CD4-positive, alpha-beta T cell (primary cell): ENCODE measurements at regions not wholly inside any gene's neighbourhood (a gene's known extent, or its start where the extent isn't known, plus 50 kb on each side); places are given as distances from the start of the nearest gene placed in this dataset.

Experiments
- ATAC-seq: fragments of 200-7000 bp; cut with Tn5 transposase; one replicate; pipeline ENCODE4 v1.10.0; 2022; ENCODE audit warnings: mild to moderate bottlenecking; ENCODE audit not compliant: poor library complexity
- CTCF ChIA-PET: fragments of 350-600 bp; sonication (Branson Sonifier 250); formaldehyde crosslinking; loops from one replicate; lab custom pipeline; 2021; ENCODE audit warnings: antibody characterized with exemption, inconsistent platforms; lab: Charles Lee
- POLR2A ChIA-PET: fragments of 350-600 bp; sonication (Branson Sonifier 250); formaldehyde crosslinking; loops from one replicate; lab custom pipeline; 2021; ENCODE audit warnings: antibody characterized with exemption, inconsistent platforms; lab: Charles Lee
- DNase-seq, 14 experiments: peaks; one replicate each; pipeline ENCODE4 v3.0.0-alpha.2; 2013 to 2020; ENCODE audit warnings: mixed read lengths in 2 of 14
- H3K27ac ChIP-seq, 2 donors: one replicate each; pipeline versions ENCODE4 v1.5.1 to v1.7.0; 2013; ENCODE audit warnings: low read length in 2 of 2, low read depth in 1 of 2, mild to moderate bottlenecking in 1 of 2
- H3K27me3 ChIP-seq, 2 experiments: 1 replicate in 1 of 2; 2 replicates in 1 of 2; pipeline versions ENCODE4 v1.6.1 to v1.7.0; 2013; ENCODE audit warnings: low read length in 2 of 2, control low read depth in 1 of 2, mild to moderate bottlenecking in 1 of 2, moderate library complexity in 1 of 2; ENCODE audit not compliant: insufficient read depth in 2 of 2, control insufficient read depth in 1 of 2
- H3K36me3 ChIP-seq: one replicate; pipeline ENCODE4 v1.6.1; 2013; ENCODE audit warnings: low read length, control low read depth; ENCODE audit not compliant: insufficient read depth
- H3K4me1 ChIP-seq: one replicate; pipeline ENCODE4 v1.6.1; 2013; ENCODE audit warnings: low read length, control low read depth; ENCODE audit not compliant: insufficient read depth
- H3K4me3 ChIP-seq: one replicate; pipeline ENCODE4 v1.5.1; 2013; ENCODE audit warnings: mild to moderate bottlenecking, low read length, moderate library complexity
- H3K9me3 ChIP-seq, 2 experiments: 1 replicate in 1 of 2; 2 replicates in 1 of 2; pipeline versions ENCODE4 v1.6.1 to v1.7.0; 2013; ENCODE audit warnings: low read length in 2 of 2, mild to moderate bottlenecking in 2 of 2, control low read depth in 1 of 2, moderate library complexity in 1 of 2; ENCODE audit not compliant: control insufficient read depth in 1 of 2, insufficient read depth in 1 of 2
- H3K27ac Mint-ChIP-seq: one replicate; pipeline ENCODE4 v1.8.0; 2020; ENCODE audit warnings: mixed read lengths
- H3K27me3 Mint-ChIP-seq: one replicate; pipeline ENCODE4 v1.8.0; 2021; ENCODE audit warnings: mixed read lengths
- H3K36me3 Mint-ChIP-seq: one replicate; pipeline ENCODE4 v1.8.0; 2021; ENCODE audit warnings: low read depth, mixed read lengths
- H3K4me1 Mint-ChIP-seq: one replicate; pipeline ENCODE4 v1.8.0; 2021; ENCODE audit warnings: low read depth, mixed read lengths
- H3K4me3 Mint-ChIP-seq: one replicate; pipeline ENCODE4 v1.8.0; 2020; ENCODE audit warnings: mild to moderate bottlenecking, mixed read lengths
- H3K9me3 Mint-ChIP-seq: one replicate; pipeline ENCODE4 v1.8.0; 2020; ENCODE audit warnings: mixed read lengths
- intact Hi-C, 2 experiments: fragments of 100-400 bp; cut with DNase I in 1 of 2; cut with micrococcal nuclease in 1 of 2; formaldehyde crosslinking; loops; one replicate each; pipeline versions ENCODE4 v1.15.1 to v1.9.0; 2023 to 2025; cut with DNase I, micrococcal nuclease
- TF ChIP-seq, protein P1 (sequence below): fragments of 200-600 bp; IDR thresholded peaks from one replicate; pipeline ENCODE4 v1.8.0; 2022; ENCODE audit warnings: antibody characterized with exemption, mild to moderate bottlenecking

DNA sequence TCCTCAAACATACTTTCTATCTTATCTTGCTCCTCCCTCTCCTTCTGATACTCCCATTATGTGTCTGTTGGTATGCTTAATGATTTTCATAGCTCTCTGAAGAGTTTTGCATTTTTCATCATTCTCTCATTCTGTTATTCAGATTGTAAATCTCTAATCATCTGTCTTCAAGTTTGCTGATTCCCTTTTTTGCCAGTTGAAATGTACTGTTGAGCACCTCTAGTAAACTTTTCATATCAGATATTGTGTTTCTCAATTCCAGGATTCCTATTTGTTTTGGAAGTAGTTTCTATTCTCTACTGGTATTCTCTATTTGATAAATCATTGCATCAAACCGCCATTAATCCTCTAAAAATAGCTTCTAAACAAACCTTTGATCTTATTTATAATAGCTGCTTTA is 387.7 kb downstream of the PAX1 start:
- no peak overlapping the region for H3K4me3 ChIP-seq
- intact Hi-C loops, result no loop called here
- ChIA-PET POLR2A (no interaction called here), CTCF (no interaction called here)
- DNase-seq (no peak), ATAC-seq (no peak)
- H3K27ac ChIP-seq, result no peak overlapping the region
- peaks cover 5% of the 10 kb centered on the region for H3K36me3 Mint-ChIP-seq
- no peaks in the 10 kb centered on the region for H3K27me3 ChIP-seq
- H3K4me1 ChIP-seq, result no peaks in the 10 kb centered on the region
- no peaks in the 10 kb centered on the region for H3K4me1 Mint-ChIP-seq
- H3K27me3 Mint-ChIP-seq, result no peaks in the 10 kb centered on the region
- no peak overlapping the region for H3K27ac Mint-ChIP-seq
- TF ChIP-seq, protein P1, sequence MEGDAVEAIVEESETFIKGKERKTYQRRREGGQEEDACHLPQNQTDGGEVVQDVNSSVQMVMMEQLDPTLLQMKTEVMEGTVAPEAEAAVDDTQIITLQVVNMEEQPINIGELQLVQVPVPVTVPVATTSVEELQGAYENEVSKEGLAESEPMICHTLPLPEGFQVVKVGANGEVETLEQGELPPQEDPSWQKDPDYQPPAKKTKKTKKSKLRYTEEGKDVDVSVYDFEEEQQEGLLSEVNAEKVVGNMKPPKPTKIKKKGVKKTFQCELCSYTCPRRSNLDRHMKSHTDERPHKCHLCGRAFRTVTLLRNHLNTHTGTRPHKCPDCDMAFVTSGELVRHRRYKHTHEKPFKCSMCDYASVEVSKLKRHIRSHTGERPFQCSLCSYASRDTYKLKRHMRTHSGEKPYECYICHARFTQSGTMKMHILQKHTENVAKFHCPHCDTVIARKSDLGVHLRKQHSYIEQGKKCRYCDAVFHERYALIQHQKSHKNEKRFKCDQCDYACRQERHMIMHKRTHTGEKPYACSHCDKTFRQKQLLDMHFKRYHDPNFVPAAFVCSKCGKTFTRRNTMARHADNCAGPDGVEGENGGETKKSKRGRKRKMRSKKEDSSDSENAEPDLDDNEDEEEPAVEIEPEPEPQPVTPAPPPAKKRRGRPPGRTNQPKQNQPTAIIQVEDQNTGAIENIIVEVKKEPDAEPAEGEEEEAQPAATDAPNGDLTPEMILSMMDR, result no peak
- H3K36me3 ChIP-seq, result no peaks in the 10 kb centered on the region
- peaks cover 16 to 25% of the 10 kb centered on the region in 2 experiments for H3K9me3 ChIP-seq
- H3K4me3 Mint-ChIP-seq, result no peak overlapping the region
- H3K9me3 Mint-ChIP-seq, result peaks cover 21% of the 10 kb centered on the region

DNA sequence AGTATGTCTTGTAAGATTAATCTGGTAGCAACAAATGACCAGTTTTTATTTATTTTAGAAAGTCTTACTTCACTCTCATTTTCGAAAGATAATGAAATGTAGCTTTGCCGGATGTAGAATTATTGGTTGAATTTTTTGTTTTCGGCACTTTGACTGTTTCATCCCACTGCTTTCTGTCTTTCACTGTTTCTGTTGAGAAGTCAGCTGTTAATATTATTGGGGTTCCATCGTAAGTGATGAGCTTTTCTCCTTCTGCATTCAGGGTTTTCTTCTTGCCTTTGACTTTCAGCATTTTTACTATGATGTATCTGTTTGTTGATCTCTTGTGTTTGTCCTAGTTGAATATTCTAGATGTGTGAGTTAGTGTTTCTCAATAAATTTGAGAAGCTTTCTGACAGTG is 383.4 kb downstream of the PAX1 start:
- no peak for ATAC-seq
- H3K4me3 ChIP-seq, result no peak overlapping the region
- DNase-seq, result no peak
- H3K36me3 Mint-ChIP-seq, result peaks cover 5% of the 10 kb centered on the region
- no peaks in the 10 kb centered on the region for H3K36me3 ChIP-seq
- H3K27me3 ChIP-seq, result no peaks in the 10 kb centered on the region
- TF ChIP-seq, protein P1, result no peak
- H3K9me3 Mint-ChIP-seq, result peaks cover 24% of the 10 kb centered on the region
- H3K4me1 Mint-ChIP-seq, result no peaks in the 10 kb centered on the region
- no peak overlapping the region for H3K4me3 Mint-ChIP-seq
- intact Hi-C loops, result no loop called here
- no peaks in the 10 kb centered on the region for H3K4me1 ChIP-seq
- ChIA-PET POLR2A (no interaction called here), CTCF (no interaction called here)
- H3K27ac Mint-ChIP-seq, result no peak overlapping the region
- H3K9me3 ChIP-seq, result peaks cover 9 to 14% of the 10 kb centered on the region in 2 experiments
- no peaks in the 10 kb centered on the region for H3K27me3 Mint-ChIP-seq
- no peak overlapping the region for H3K27ac ChIP-seq

DNA sequence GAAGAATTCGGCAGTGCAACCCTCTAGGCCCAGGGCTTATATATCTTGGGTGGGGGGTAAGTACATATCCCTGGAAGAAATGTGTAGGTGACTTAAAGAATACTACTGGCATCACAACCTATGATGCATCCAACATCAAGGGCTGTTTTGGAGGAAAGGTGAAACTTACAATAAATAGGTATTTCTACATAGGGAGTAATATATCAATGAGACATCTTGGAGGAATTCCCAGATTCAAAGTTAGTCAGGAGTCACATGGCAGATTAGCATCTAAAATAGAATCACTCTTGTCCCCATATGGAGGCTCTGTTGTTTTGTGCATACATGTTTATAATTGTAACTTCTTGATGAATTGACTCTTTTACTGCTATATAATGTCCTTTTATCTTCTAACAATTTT is 375.5 kb downstream of the PAX1 start:
- intact Hi-C loops, result no loop called here
- CTCF ChIA-PET, result no interaction called here
- H3K4me1 ChIP-seq, result no peaks in the 10 kb centered on the region
- Mint-ChIP-seq H3K27ac (no peak overlapping the region), H3K9me3 (peaks cover 12% of the 10 kb centered on the region), H3K4me1 (no peaks in the 10 kb centered on the region), H3K27me3 (no peaks in the 10 kb centered on the region), H3K4me3 (no peak overlapping the region), H3K36me3 (no peaks in the 10 kb centered on the region)
- DNase-seq, result no peak
- H3K27ac ChIP-seq, result no peak overlapping the region
- TF ChIP-seq, protein P1, result no peak
- H3K9me3 ChIP-seq, result peaks cover 0 to 3% of the 10 kb centered on the region in 2 experiments
- no peaks in the 10 kb centered on the region for H3K36me3 ChIP-seq
- no peak overlapping the region for H3K4me3 ChIP-seq
- POLR2A ChIA-PET, result no interaction called here
- H3K27me3 ChIP-seq, result no peaks in the 10 kb centered on the region
- ATAC-seq, result no peak
